A549 (cell line): ENCODE measurements at regions not wholly inside any gene's neighbourhood (a gene's known extent, or its start where the extent isn't known, plus 50 kb on each side); places are given as distances from the start of the nearest gene placed in this dataset.

Source experiments
- BHLHE40 ChIP-seq: IDR thresholded peaks from 2 replicates; pipeline ENCODE4 v1.6.1; 2012; ENCODE audit warnings: low read depth, low read length, inconsistent platforms
- JUNB ChIP-seq: fragments of >200 bp; sonication (Bioruptor Twin); formaldehyde crosslinking; IDR thresholded peaks from 2 replicates; pipeline ENCODE4 v1.6.1; 2016
- TF ChIP-seq, protein P1 (sequence below): fragments of >200 bp; sonication (Bioruptor Twin); formaldehyde crosslinking; IDR thresholded peaks from 3 replicates; pipeline ENCODE4 v1.5.1; 2016

DNA sequence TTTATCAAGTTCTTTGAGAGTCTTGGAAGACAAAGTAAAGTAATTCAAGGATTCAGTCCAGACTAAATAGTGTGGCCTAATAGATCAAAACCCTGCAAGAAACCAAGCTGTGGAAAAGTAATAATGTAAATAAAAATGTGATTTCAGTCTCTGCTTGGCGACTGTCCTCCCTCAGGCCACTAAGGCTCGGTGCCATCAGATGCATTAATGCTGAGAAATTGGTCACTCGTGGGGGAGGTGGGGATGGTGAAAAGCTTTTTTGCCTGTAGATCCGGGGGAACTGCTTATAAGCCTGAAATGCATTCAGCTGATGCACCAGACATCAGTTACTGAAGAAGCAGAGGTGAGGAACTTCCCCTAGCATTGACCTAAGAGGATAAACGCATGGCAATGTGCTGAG, 182.6 kb upstream of the TBX20 start:
- TF ChIP-seq BHLHE40: no peak
- TF ChIP-seq, protein P1, sequence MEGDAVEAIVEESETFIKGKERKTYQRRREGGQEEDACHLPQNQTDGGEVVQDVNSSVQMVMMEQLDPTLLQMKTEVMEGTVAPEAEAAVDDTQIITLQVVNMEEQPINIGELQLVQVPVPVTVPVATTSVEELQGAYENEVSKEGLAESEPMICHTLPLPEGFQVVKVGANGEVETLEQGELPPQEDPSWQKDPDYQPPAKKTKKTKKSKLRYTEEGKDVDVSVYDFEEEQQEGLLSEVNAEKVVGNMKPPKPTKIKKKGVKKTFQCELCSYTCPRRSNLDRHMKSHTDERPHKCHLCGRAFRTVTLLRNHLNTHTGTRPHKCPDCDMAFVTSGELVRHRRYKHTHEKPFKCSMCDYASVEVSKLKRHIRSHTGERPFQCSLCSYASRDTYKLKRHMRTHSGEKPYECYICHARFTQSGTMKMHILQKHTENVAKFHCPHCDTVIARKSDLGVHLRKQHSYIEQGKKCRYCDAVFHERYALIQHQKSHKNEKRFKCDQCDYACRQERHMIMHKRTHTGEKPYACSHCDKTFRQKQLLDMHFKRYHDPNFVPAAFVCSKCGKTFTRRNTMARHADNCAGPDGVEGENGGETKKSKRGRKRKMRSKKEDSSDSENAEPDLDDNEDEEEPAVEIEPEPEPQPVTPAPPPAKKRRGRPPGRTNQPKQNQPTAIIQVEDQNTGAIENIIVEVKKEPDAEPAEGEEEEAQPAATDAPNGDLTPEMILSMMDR: no peak
- no peak for TF ChIP-seq JUNB
